GM23338 (cell line): ENCODE measurements at regions not wholly inside any gene's neighbourhood (a gene's known extent, or its start where the extent isn't known, plus 50 kb on each side); places are given as distances from the start of the nearest gene placed in this dataset.

Experiments
- ATAC-seq: fragments of 200-7000 bp; cut with Tn5 transposase; 3 replicates; pipeline ENCODE4 v1.9.1; 2020
- DNase-seq: peaks from one replicate; pipeline ENCODE4 v3.0.0-alpha.2; 2015; ENCODE audit warnings: low spot score
- H2AFZ ChIP-seq: fragments of 200-600 bp; sonication (generic); 2 replicates; pipeline ENCODE4 v1.8.0; 2016; ENCODE audit warnings: antibody characterized with exemption, mild to moderate bottlenecking, moderate library complexity
- H3F3A ChIP-seq: fragments of 200-600 bp; sonication (generic); replicated peaks from 2 replicates; pipeline ENCODE4 v1.8.0; 2017; ENCODE audit warnings: antibody characterized with exemption, mixed run types, low read depth
- H3K27ac ChIP-seq: fragments of 200-600 bp; sonication (generic); 2 replicates; pipeline ENCODE4 v1.6.1; 2016; ENCODE audit warnings: low read depth
- H3K27me3 ChIP-seq: fragments of 200-600 bp; sonication (generic); 2 replicates; pipeline ENCODE4 v1.8.0; 2016; ENCODE audit warnings: mild to moderate bottlenecking, mixed run types, moderate library complexity; ENCODE audit not compliant: insufficient read depth
- H3K36me3 ChIP-seq: fragments of 200-600 bp; sonication (generic); 2 replicates; pipeline ENCODE4 v1.8.0; 2016; ENCODE audit warnings: mild to moderate bottlenecking; ENCODE audit not compliant: insufficient read depth
- H3K4me1 ChIP-seq: fragments of 200-600 bp; sonication (generic); 2 replicates; pipeline ENCODE4 v1.8.0; 2016; ENCODE audit warnings: mild to moderate bottlenecking, moderate library complexity; ENCODE audit not compliant: insufficient read depth
- H3K4me2 ChIP-seq: fragments of 200-600 bp; sonication (generic); 2 replicates; pipeline ENCODE4 v1.7.1; 2017; ENCODE audit warnings: mixed run types
- H3K4me3 ChIP-seq: fragments of 200-600 bp; sonication (generic); 2 replicates; pipeline ENCODE4 v1.6.1; 2016; ENCODE audit warnings: mixed run types
- H3K79me2 ChIP-seq: fragments of 200-600 bp; sonication (generic); replicated peaks from 2 replicates; pipeline ENCODE4 v1.8.0; 2017; ENCODE audit warnings: mild to moderate bottlenecking; ENCODE audit not compliant: insufficient read depth
- H3K9me2 ChIP-seq: fragments of 200-600 bp; sonication (generic); 2 replicates; pipeline ENCODE4 v1.8.0; 2017; ENCODE audit not compliant: insufficient read depth
- H4K20me1 ChIP-seq: fragments of 200-600 bp; sonication (generic); replicated peaks from 2 replicates; pipeline ENCODE4 v1.8.0; 2017; ENCODE audit warnings: mild to moderate bottlenecking; ENCODE audit not compliant: insufficient read depth
- H3K27ac Mint-ChIP-seq: 2 replicates; pipeline ENCODE4 v1.8.0; 2020; ENCODE audit warnings: inconsistent platforms, mild to moderate bottlenecking, moderate library complexity, mixed read lengths
- H3K27me3 Mint-ChIP-seq: 3 replicates; pipeline ENCODE4 v1.8.0; 2022; ENCODE audit warnings: low read depth, mild to moderate bottlenecking, moderate library complexity, mixed read lengths, inconsistent platforms; ENCODE audit not compliant: insufficient read depth, poor library complexity
- H3K36me3 Mint-ChIP-seq: 3 replicates; pipeline ENCODE4 v1.8.0; 2021; ENCODE audit warnings: low read depth, mild to moderate bottlenecking, inconsistent platforms, moderate library complexity, mixed read lengths
- H3K4me1 Mint-ChIP-seq: 3 replicates; pipeline ENCODE4 v1.8.0; 2020; ENCODE audit warnings: mild to moderate bottlenecking, inconsistent platforms, mixed read lengths
- H3K4me3 Mint-ChIP-seq: 3 replicates; pipeline ENCODE4 v1.8.0; 2021; ENCODE audit warnings: moderate library complexity, mild to moderate bottlenecking, inconsistent platforms, mixed read lengths
- H3K9me3 Mint-ChIP-seq: 3 replicates; pipeline ENCODE4 v1.8.0; 2020; ENCODE audit warnings: moderate library complexity, mild to moderate bottlenecking, inconsistent platforms, mixed read lengths
- EZH2 ChIP-seq: fragments of 200-600 bp; sonication (generic); IDR thresholded peaks from one replicate; pipeline ENCODE4 v1.8.0; 2017; ENCODE audit warnings: antibody characterized with exemption, mild to moderate bottlenecking, low read depth; ENCODE audit not compliant: unreplicated experiment
- EZH2phosphoT487 ChIP-seq: fragments of 200-600 bp; sonication (generic); IDR thresholded peaks from one replicate; pipeline ENCODE4 v1.8.1; 2018; ENCODE audit warnings: antibody characterized with exemption; ENCODE audit not compliant: unreplicated experiment
- JUNB ChIP-seq: IDR thresholded peaks from one replicate; pipeline ENCODE4 v1.6.1; 2016; ENCODE audit warnings: antibody characterized with exemption; ENCODE audit not compliant: unreplicated experiment
- NANOG ChIP-seq: IDR thresholded peaks from 2 replicates; pipeline ENCODE4 v1.6.1; 2016; ENCODE audit warnings: antibody characterized with exemption, borderline replicate concordance
- POLR2AphosphoS5 ChIP-seq: IDR thresholded peaks from 2 replicates; pipeline ENCODE4 v1.6.1; 2016; ENCODE audit warnings: antibody characterized with exemption, low read depth
- STAT1 ChIP-seq: IDR thresholded peaks from one replicate; pipeline ENCODE4 v1.6.1; 2016; ENCODE audit warnings: antibody characterized with exemption; ENCODE audit not compliant: unreplicated experiment
- ZNF114 ChIP-seq: fragments of 250-450 bp; sonication (Bioruptor Pico); IDR thresholded peaks from 2 replicates; pipeline ENCODE4 v1.5.0; 2020; ENCODE audit warnings: mild to moderate bottlenecking, moderate library complexity
- ZNF331 ChIP-seq: fragments of 250-450 bp; sonication (Bioruptor Pico); IDR thresholded peaks from 2 replicates; pipeline ENCODE4 v1.5.0; 2020; ENCODE audit warnings: low read depth, mild to moderate bottlenecking, moderate library complexity
- TF ChIP-seq, protein P1 (sequence below), 2 experiments: fragments of 200-600 bp in 1 of 2; sonication (generic) in 1 of 2; conservative IDR thresholded peaks; 2 replicates each; pipeline versions ENCODE4 v1.5.1 to v1.6.1; 2016 to 2017; ENCODE audit warnings: antibody characterized with exemption in 2 of 2, low read depth in 2 of 2, mild to moderate bottlenecking in 2 of 2, moderate library complexity in 1 of 2
- TF ChIP-seq, protein P2 (sequence below): IDR thresholded peaks from 2 replicates; pipeline ENCODE4 v1.6.1; 2016; ENCODE audit warnings: antibody characterized with exemption
- TF ChIP-seq, protein P3 (sequence below): fragments of 250-450 bp; sonication (Bioruptor Pico); IDR thresholded peaks from 2 replicates; pipeline ENCODE4 v1.5.0; 2020; ENCODE audit warnings: mild to moderate bottlenecking, moderate library complexity
- TF ChIP-seq, protein P4 (sequence below): IDR thresholded peaks from one replicate; pipeline ENCODE4 v1.6.1; 2018; ENCODE audit warnings: antibody characterized with exemption; ENCODE audit not compliant: unreplicated experiment

DNA sequence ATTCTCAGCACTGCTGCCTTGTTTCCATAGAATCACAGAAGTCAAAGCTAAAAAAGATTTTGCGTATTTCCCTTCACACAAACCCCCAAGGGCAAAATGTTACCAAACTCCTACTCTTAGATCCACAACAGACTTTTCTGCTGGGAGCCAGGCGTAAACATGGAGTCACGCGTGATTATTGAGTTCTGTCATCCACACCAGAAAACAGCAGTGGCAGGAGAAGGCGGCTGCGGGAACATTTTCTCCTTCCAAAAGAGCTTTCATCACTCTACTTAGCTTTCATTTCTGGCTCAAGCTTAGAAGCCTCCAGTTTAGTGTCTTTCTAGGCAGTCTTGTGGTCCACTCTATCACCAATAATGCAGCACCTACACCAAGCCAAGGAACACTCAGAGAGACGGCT, 712.9 kb upstream of the NRP1 start:
- no peak for TF ChIP-seq JUNB
- TF ChIP-seq NANOG: no peak
- TF ChIP-seq, protein P1, sequence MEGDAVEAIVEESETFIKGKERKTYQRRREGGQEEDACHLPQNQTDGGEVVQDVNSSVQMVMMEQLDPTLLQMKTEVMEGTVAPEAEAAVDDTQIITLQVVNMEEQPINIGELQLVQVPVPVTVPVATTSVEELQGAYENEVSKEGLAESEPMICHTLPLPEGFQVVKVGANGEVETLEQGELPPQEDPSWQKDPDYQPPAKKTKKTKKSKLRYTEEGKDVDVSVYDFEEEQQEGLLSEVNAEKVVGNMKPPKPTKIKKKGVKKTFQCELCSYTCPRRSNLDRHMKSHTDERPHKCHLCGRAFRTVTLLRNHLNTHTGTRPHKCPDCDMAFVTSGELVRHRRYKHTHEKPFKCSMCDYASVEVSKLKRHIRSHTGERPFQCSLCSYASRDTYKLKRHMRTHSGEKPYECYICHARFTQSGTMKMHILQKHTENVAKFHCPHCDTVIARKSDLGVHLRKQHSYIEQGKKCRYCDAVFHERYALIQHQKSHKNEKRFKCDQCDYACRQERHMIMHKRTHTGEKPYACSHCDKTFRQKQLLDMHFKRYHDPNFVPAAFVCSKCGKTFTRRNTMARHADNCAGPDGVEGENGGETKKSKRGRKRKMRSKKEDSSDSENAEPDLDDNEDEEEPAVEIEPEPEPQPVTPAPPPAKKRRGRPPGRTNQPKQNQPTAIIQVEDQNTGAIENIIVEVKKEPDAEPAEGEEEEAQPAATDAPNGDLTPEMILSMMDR (conservative IDR thresholded peaks at IDR 0.05; ENCODE audit: low read depth in 2 of 2): no peak
- no peak for TF ChIP-seq EZH2
- TF ChIP-seq EZH2phosphoT487: no peak
- TF ChIP-seq POLR2AphosphoS5: no peak
- no peak for TF ChIP-seq ZNF114 (CRISPR knock-in tag)
- no peak for TF ChIP-seq STAT1
- TF ChIP-seq, protein P2, sequence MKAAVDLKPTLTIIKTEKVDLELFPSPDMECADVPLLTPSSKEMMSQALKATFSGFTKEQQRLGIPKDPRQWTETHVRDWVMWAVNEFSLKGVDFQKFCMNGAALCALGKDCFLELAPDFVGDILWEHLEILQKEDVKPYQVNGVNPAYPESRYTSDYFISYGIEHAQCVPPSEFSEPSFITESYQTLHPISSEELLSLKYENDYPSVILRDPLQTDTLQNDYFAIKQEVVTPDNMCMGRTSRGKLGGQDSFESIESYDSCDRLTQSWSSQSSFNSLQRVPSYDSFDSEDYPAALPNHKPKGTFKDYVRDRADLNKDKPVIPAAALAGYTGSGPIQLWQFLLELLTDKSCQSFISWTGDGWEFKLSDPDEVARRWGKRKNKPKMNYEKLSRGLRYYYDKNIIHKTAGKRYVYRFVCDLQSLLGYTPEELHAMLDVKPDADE: no peak
- TF ChIP-seq, protein P3, sequence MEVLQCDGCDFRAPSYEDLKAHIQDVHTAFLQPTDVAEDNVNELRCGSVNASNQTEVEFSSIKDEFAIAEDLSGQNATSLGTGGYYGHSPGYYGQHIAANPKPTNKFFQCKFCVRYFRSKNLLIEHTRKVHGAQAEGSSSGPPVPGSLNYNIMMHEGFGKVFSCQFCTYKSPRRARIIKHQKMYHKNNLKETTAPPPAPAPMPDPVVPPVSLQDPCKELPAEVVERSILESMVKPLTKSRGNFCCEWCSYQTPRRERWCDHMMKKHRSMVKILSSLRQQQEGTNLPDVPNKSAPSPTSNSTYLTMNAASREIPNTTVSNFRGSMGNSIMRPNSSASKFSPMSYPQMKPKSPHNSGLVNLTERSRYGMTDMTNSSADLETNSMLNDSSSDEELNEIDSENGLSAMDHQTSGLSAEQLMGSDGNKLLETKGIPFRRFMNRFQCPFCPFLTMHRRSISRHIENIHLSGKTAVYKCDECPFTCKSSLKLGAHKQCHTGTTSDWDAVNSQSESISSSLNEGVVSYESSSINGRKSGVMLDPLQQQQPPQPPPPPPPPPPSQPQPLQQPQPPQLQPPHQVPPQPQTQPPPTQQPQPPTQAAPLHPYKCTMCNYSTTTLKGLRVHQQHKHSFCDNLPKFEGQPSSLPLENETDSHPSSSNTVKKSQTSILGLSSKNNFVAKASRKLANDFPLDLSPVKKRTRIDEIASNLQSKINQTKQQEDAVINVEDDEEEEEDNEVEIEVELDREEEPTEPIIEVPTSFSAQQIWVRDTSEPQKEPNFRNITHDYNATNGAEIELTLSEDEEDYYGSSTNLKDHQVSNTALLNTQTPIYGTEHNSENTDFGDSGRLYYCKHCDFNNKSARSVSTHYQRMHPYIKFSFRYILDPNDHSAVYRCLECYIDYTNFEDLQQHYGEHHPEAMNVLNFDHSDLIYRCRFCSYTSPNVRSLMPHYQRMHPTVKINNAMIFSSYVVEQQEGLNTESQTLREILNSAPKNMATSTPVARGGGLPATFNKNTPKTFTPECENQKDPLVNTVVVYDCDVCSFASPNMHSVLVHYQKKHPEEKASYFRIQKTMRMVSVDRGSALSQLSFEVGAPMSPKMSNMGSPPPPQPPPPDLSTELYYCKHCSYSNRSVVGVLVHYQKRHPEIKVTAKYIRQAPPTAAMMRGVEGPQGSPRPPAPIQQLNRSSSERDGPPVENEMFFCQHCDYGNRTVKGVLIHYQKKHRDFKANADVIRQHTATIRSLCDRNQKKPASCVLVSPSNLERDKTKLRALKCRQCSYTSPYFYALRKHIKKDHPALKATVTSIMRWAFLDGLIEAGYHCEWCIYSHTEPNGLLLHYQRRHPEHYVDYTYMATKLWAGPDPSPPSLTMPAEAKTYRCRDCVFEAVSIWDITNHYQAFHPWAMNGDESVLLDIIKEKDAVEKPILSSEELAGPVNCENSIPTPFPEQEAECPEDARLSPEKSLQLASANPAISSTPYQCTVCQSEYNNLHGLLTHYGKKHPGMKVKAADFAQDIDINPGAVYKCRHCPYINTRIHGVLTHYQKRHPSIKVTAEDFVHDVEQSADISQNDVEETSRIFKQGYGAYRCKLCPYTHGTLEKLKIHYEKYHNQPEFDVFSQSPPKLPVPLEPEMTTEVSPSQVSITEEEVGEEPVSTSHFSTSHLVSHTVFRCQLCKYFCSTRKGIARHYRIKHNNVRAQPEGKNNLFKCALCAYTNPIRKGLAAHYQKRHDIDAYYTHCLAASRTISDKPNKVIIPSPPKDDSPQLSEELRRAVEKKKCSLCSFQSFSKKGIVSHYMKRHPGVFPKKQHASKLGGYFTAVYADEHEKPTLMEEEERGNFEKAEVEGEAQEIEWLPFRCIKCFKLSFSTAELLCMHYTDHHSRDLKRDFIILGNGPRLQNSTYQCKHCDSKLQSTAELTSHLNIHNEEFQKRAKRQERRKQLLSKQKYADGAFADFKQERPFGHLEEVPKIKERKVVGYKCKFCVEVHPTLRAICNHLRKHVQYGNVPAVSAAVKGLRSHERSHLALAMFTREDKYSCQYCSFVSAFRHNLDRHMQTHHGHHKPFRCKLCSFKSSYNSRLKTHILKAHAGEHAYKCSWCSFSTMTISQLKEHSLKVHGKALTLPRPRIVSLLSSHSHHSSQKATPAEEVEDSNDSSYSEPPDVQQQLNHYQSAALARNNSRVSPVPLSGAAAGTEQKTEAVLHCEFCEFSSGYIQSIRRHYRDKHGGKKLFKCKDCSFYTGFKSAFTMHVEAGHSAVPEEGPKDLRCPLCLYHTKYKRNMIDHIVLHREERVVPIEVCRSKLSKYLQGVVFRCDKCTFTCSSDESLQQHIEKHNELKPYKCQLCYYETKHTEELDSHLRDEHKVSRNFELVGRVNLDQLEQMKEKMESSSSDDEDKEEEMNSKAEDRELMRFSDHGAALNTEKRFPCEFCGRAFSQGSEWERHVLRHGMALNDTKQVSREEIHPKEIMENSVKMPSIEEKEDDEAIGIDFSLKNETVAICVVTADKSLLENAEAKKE (CRISPR knock-in tag): no peak
- TF ChIP-seq, protein P4, sequence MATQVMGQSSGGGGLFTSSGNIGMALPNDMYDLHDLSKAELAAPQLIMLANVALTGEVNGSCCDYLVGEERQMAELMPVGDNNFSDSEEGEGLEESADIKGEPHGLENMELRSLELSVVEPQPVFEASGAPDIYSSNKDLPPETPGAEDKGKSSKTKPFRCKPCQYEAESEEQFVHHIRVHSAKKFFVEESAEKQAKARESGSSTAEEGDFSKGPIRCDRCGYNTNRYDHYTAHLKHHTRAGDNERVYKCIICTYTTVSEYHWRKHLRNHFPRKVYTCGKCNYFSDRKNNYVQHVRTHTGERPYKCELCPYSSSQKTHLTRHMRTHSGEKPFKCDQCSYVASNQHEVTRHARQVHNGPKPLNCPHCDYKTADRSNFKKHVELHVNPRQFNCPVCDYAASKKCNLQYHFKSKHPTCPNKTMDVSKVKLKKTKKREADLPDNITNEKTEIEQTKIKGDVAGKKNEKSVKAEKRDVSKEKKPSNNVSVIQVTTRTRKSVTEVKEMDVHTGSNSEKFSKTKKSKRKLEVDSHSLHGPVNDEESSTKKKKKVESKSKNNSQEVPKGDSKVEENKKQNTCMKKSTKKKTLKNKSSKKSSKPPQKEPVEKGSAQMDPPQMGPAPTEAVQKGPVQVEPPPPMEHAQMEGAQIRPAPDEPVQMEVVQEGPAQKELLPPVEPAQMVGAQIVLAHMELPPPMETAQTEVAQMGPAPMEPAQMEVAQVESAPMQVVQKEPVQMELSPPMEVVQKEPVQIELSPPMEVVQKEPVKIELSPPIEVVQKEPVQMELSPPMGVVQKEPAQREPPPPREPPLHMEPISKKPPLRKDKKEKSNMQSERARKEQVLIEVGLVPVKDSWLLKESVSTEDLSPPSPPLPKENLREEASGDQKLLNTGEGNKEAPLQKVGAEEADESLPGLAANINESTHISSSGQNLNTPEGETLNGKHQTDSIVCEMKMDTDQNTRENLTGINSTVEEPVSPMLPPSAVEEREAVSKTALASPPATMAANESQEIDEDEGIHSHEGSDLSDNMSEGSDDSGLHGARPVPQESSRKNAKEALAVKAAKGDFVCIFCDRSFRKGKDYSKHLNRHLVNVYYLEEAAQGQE: no peak
- TF ChIP-seq ZNF331 (CRISPR knock-in tag): no peak

More for the DNA sequence above, 712.9 kb upstream of the NRP1 start:
- H3K36me3 Mint-ChIP-seq: no peaks in the 10 kb centered on the region
- ATAC-seq (no peak), DNase-seq (no peak)
- Histone ChIP-seq H4K20me1 (no peaks in the 10 kb centered on the region), H3K36me3 (no peaks in the 10 kb centered on the region), H3K4me2 (no peak overlapping the region), H3K79me2 (no peaks in the 10 kb centered on the region), H3K27me3 (no peaks in the 10 kb centered on the region), H3K27ac (no peak overlapping the region), H3F3A (no peaks in the 10 kb centered on the region), H3K9me2 (peaks cover 14% of the 10 kb centered on the region; the same call in 1 of the 2 replicates), H3K4me3 (no peak overlapping the region), H3K4me1 (no peaks in the 10 kb centered on the region), H2AFZ (no peak overlapping the region)
- peaks cover 1% of the 10 kb centered on the region for H3K27me3 Mint-ChIP-seq
- H3K4me1 Mint-ChIP-seq: no peaks in the 10 kb centered on the region
- no peak overlapping the region for H3K4me3 Mint-ChIP-seq
- H3K27ac Mint-ChIP-seq: no peak overlapping the region
- no peaks in the 10 kb centered on the region; the same call in 1 of the 3 replicates for H3K9me3 Mint-ChIP-seq
